ENCODE measurements at regions not wholly inside any gene's neighbourhood (a gene's known extent, or its start where the extent isn't known, plus 50 kb on each side); places are given as distances from the start of the nearest gene placed in this dataset.

DNA sequence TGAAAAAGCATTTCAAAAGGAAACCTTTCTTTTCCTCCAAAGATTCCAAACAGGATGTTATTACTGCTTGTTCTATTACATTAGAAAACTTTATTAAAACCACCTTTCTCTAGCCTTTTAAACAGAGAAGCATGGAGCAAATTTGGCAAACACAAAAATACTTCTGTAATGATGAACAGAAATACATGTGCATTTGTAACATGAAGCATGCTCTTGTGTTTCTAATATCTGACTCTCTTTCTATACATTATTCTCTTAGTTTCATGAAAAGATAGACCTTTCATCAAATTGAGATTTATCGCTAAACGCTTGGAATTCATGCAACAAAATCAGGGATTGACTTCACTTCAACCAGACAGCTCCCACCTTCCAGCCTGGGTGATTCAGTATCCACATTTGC, 152.8 kb upstream of the IRS2 start (continued):
- TF ChIP-seq, protein P1, sequence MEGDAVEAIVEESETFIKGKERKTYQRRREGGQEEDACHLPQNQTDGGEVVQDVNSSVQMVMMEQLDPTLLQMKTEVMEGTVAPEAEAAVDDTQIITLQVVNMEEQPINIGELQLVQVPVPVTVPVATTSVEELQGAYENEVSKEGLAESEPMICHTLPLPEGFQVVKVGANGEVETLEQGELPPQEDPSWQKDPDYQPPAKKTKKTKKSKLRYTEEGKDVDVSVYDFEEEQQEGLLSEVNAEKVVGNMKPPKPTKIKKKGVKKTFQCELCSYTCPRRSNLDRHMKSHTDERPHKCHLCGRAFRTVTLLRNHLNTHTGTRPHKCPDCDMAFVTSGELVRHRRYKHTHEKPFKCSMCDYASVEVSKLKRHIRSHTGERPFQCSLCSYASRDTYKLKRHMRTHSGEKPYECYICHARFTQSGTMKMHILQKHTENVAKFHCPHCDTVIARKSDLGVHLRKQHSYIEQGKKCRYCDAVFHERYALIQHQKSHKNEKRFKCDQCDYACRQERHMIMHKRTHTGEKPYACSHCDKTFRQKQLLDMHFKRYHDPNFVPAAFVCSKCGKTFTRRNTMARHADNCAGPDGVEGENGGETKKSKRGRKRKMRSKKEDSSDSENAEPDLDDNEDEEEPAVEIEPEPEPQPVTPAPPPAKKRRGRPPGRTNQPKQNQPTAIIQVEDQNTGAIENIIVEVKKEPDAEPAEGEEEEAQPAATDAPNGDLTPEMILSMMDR (IDR thresholded peaks at IDR 0.05 in 2 of 3, conservative IDR thresholded peaks at IDR 0.05 in 1 of 3; ENCODE audit: insufficient read depth in 2 of 3, low read depth in 1 of 3, low read length in 3 of 3): no peak

DNA sequence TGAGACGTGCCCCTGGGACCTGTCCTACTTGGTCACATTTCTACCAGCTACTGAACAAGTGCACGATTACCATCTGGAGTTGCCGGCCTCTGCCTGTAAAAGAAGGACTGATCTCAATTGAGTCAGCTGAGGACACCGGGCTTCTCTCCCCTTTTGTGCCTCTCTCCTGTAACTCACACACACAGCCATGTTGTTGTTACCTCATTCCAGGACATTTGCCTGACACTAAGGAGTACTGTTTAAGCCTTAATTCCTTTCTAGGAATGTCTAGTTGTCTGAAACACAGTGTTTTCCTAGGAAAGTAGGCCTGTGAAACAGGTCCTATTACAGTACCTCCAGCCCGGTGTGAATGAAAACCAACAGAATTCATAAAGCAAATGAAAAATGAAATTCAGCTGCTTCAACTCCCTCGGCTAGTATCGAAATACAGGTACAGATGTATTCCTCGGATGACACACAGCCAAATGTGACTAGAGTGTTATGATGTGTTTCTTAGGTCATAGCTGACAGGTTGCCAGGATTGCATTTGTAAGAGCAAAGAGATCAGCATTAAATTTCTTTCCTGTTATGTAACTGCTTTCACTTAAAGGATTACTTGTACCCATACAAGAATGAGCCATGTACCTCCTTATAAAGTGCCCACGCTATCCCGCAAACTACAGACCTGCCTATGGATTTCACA, 152.0 kb upstream of the IRS2 start:
- FAIRE-seq: no peak
- POLR2A ChIA-PET: no interaction called here
- DNase-seq (ENCODE audit: extremely low read depth in 1 of 4, low spot score in 3 of 4): no peak
- Histone ChIP-seq H3K9me1 (ENCODE audit: control insufficient read depth, insufficient read depth, low read length) (no peaks in the 10 kb centered on the region), H3K36me3 (ENCODE audit: control insufficient read depth, insufficient read depth, low read length) (no peaks in the 10 kb centered on the region), H4K20me1 (replicated peaks; ENCODE audit: control insufficient read depth, insufficient read depth, low read length) (no peaks in the 10 kb centered on the region), H3K9ac (ENCODE audit: insufficient read depth in 1 of 2, low read depth in 2 of 2, low read length in 2 of 2) (no peak overlapping the region), H3K4me1 (replicated peaks in 1 of 2; ENCODE audit: control insufficient read depth in 2 of 2, insufficient read depth in 2 of 2, low read length in 2 of 2) (no peaks in the 10 kb centered on the region), H2AFZ (ENCODE audit: low read depth, low read length) (no peak overlapping the region), H3K27ac (ENCODE audit: extremely low read depth, low read depth, low read length) (no peak overlapping the region), H3K9me3 (replicated peaks; ENCODE audit: control insufficient read depth, insufficient read depth, low read depth, low read length) (no peaks in the 10 kb centered on the region), H3K79me2 (ENCODE audit: control insufficient read depth, insufficient read depth, low read length) (no peaks in the 10 kb centered on the region), H3K4me3 (no peak overlapping the region), H3K4me2 (ENCODE audit: insufficient read depth, low read length) (no peak overlapping the region), H3K27me3 (ENCODE audit: control insufficient read depth in 2 of 2, insufficient read depth in 2 of 2, low read length in 2 of 2) (peaks cover 0 to 5% of the 10 kb centered on the region in 2 experiments; a peak in 3 of 5 replicates)
- BruUV-seq (replicated peaks): no TSS peak
- no peak for ATAC-seq
- intact Hi-C loops (cut with micrococcal nuclease): no loop called here
- 0% methylated on average over 10 of the region's 10 CpGs for WGBS (ENCODE audit: insufficient coverage, low coverage, missing lambda C conversion rate)
- in situ Hi-C loops (cut with MboI): no loop called here
- CTCF ChIA-PET (ENCODE audit: low intra/inter-chr PET ratio): no interaction called here
- TF ChIP-seq FOXK1 (CRISPR knock-in tag; IDR thresholded peaks at IDR 0.05; ENCODE audit: borderline replicate concordance) (no peak), NBN (IDR thresholded peaks at IDR 0.05; ENCODE audit: low read depth) (no peak), ZNF551 (CRISPR knock-in tag; IDR thresholded peaks at IDR 0.05) (no peak), CUX1 (CRISPR knock-in tag; IDR thresholded peaks at IDR 0.05) (no peak), ETV5 (CRISPR knock-in tag; IDR thresholded peaks at IDR 0.05; ENCODE audit: low read depth) (no peak), GABPB1 (CRISPR knock-in tag; IDR thresholded peaks at IDR 0.05) (no peak), HDGF (IDR thresholded peaks at IDR 0.05) (no peak), TAF7 (tag; IDR thresholded peaks at IDR 0.05) (no peak), PYGO2 (tag; IDR thresholded peaks at IDR 0.05) (no peak), E2F1 (CRISPR knock-in tag; IDR thresholded peaks at IDR 0.05) (no peak), SMC3 (conservative IDR thresholded peaks at IDR 0.05; ENCODE audit: insufficient read depth, low read depth, low read length) (no peak), HOXB6 (CRISPR knock-in tag; IDR thresholded peaks at IDR 0.05; ENCODE audit: borderline replicate concordance) (no peak)
